AG04449 (cell line): ENCODE measurements at regions not wholly inside any gene's neighbourhood (a gene's known extent, or its start where the extent isn't known, plus 50 kb on each side); places are given as distances from the start of the nearest gene placed in this dataset.

Source experiments
- CTCF ChIA-PET: fragments of 350-600 bp; formaldehyde crosslinking; extraction: SDS; loops from one replicate; lab custom pipeline; 2021; ENCODE audit warnings: antibody characterized with exemption; lab: Yijun Ruan, JAX
- POLR2A ChIA-PET: fragments of 400-600, 350-600 bp; formaldehyde crosslinking; extraction: SDS; loops from one replicate; lab custom pipeline; 2020; ENCODE audit warnings: antibody characterized with exemption, inconsistent platforms; lab: Yijun Ruan, JAX
- DNase-seq: peaks from one replicate; pipeline ENCODE4 v3.0.0-alpha.2; 2010; ENCODE audit warnings: low read depth, low spot score
- H3K4me3 ChIP-seq: 2 replicates; pipeline ENCODE4 v1.5.1; 2011; ENCODE audit warnings: low read depth, mild to moderate bottlenecking, control low read depth, low read length
- TF ChIP-seq, protein P1 (sequence below): IDR thresholded peaks from one replicate; pipeline ENCODE4 v1.5.1; 2011; ENCODE audit warnings: mild to moderate bottlenecking, moderate library complexity, low read length, control low read depth, inconsistent platforms; ENCODE audit not compliant: insufficient read depth; ENCODE audit errors: missing control alignments

DNA sequence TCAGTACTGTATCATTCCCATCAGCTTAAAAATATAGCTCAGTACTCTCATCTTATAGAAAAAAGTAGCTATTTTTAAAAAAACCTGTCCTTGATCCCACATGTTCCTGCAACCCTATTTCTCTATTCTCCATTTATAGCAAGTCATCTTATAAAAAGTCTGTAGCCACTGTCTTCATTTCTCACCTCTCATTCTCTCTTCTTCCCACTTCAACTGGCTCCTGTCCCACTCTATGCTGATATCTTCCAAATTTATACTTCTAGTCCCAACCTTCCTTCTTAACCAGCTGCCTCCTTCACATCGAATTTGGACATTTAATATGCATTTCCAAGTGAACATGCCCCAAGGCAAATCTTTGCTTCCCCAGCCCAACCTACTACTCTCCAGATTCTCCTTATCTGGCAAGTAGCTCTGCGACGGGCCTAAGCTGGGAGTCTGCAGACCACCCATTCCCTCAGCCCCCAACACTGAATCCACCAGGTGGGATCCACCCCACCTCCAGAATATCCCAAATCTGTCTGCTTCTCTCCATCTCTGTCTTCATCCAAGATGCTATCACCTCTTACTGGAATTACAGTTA lies 52.0 kb upstream of the TANC2 start:
- H3K4me3 ChIP-seq = no peak overlapping the region
- TF ChIP-seq, protein P1, sequence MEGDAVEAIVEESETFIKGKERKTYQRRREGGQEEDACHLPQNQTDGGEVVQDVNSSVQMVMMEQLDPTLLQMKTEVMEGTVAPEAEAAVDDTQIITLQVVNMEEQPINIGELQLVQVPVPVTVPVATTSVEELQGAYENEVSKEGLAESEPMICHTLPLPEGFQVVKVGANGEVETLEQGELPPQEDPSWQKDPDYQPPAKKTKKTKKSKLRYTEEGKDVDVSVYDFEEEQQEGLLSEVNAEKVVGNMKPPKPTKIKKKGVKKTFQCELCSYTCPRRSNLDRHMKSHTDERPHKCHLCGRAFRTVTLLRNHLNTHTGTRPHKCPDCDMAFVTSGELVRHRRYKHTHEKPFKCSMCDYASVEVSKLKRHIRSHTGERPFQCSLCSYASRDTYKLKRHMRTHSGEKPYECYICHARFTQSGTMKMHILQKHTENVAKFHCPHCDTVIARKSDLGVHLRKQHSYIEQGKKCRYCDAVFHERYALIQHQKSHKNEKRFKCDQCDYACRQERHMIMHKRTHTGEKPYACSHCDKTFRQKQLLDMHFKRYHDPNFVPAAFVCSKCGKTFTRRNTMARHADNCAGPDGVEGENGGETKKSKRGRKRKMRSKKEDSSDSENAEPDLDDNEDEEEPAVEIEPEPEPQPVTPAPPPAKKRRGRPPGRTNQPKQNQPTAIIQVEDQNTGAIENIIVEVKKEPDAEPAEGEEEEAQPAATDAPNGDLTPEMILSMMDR = no peak
- POLR2A ChIA-PET = no interaction called here
- CTCF ChIA-PET = no interaction called here
- DNase-seq = no peak

DNA sequence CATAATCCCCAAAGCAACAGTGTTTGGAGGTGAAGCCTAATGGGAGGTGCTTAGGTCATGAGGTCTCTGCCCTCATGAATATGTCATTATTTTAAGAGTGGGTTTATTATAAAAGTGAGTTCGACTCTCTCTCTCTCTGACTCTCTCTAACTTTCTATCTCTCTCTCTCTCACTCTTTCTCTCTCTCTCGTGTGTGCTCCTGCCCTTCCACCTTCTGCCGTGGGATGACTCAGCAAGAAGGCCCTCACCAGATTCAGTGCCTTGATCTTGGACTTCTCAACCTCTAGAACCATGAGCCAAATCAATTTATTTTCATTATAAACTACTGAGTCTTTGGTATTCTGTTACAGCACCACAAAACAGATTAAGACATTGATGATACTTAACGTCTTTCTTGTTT lies 53.7 kb upstream of the TANC2 start:
- TF ChIP-seq, protein P1 = no peak
- ChIA-PET POLR2A (no interaction called here), CTCF (no interaction called here)
- H3K4me3 ChIP-seq = no peak overlapping the region
- DNase-seq = no peak

DNA sequence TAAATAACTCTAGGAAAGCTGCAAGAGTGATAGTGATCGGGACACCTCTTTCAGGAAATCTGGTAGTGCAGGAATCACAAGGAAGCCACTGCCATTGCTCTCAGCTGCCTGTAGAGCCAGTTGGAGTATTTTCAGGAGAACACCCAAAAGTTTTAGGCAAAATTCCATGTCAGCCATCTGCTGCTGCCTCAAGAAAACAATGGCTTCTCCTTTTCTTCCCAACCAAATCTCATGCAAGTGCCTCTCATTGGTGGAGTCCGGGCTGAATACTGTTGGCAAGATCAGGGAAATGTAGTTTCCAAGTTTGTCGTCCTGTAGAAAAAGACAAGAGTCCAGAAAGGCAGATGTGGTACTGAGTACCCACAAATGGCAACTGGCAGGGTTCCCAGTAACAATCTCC lies 54.9 kb upstream of the TANC2 start:
- no peak overlapping the region for H3K4me3 ChIP-seq
- DNase-seq = no peak
- TF ChIP-seq, protein P1 = no peak
- POLR2A ChIA-PET = no interaction called here
- CTCF ChIA-PET = interaction anchor here (0.9 kb wide), 1 partner anchor 7 kb away, joined by 3 read pairs; no protein-coding TSS in a partner anchor

DNA sequence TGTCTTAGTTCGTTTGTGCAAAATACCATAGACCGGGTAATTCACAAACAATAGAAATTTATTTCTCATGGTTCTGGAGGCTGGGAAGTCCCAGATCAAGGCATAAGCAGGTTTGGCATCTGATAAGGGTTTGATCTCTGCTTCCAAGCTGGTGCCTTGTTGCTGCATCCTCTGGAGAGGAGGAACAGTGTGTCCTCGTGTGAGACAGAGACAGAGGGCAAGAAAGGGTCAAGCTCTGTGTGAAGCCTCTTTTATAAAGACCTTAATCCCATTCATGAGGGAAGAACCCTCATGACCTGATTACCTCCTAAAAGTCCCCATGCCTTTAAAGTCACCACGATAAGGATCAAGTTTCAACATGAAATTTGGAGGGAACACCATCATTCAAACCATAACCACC lies 55.8 kb upstream of the TANC2 start:
- DNase-seq = no peak
- ChIA-PET POLR2A (no interaction called here), CTCF (interaction anchor here (0.9 kb wide), 1 partner anchor 8 kb away, joined by 3 read pairs; no protein-coding TSS in a partner anchor)
- TF ChIP-seq, protein P1 = no peak
- no peak overlapping the region for H3K4me3 ChIP-seq

DNA sequence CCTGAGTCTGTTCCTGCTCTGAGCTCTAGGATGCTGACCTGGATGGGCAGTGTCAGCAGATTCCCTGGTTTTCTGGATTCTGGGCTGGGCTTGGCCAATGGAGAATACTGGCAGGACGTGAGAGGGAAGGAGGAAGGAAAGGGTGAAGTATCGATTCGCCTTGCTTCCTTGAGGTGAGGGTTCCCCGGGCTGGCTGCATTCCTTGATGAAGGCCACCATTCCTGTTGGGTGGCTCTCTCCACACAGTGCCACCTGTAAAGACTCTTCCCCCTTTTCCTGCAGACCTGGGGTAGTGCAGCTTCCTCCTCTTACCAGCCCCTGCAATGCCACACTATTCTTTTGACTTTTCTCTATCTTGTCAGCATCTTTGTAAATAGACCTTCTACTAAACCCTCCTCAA lies 58.1 kb upstream of the TANC2 start:
- no peak overlapping the region for H3K4me3 ChIP-seq
- ChIA-PET POLR2A (no interaction called here), CTCF (no interaction called here)
- TF ChIP-seq, protein P1 = no peak
- no peak for DNase-seq

DNA sequence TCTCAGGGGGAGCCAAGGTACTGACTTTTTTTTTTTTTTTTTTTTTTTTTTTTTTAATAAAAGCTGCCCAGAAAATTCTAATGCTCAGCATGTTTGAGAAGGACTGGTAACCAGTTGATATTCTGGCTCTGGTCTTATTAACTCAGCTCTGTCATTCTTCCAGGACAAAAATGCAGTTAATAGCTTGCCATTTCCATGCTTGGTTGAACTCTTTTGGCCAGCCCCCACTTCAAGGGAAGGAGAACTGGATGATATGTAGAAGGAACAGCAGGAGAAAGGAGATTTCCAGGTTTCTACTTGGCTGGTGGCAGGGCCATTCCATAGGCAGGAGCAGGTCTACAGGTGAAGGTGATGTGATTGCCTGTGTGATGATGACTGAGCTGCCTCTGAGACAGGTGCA lies 59.2 kb upstream of the TANC2 start:
- CTCF ChIA-PET = interaction anchor here (1.0 kb wide), 2 partner anchors 12 kb away, joined by 3 read pairs; no protein-coding TSS in a partner anchor
- DNase-seq = no peak
- TF ChIP-seq, protein P1 = no peak
- POLR2A ChIA-PET = no interaction called here
- no peak overlapping the region for H3K4me3 ChIP-seq
